ENCODE measurements at regions not wholly inside any gene's neighbourhood (a gene's known extent, or its start where the extent isn't known, plus 50 kb on each side); places are given as distances from the start of the nearest gene placed in this dataset.

GRCh38 chr13:22080832-22081231, 410.0 kb downstream of the FGF9 start:
- Histone ChIP-seq H3K27ac (ENCODE audit: low read depth, low read length) (no peak overlapping the region), H3K27me3 (ENCODE audit: insufficient read depth, low read length) (peaks cover 45% of the 10 kb centered on the region), H3K9me3 (ENCODE audit: insufficient read depth, low read depth, low read length) (no peaks in the 10 kb centered on the region), H3K4me3 (ENCODE audit: low read length) (no peak overlapping the region), H3K4me1 (ENCODE audit: insufficient read depth, low read length) (peaks cover 5% of the 10 kb centered on the region; the same call in 1 of the 2 replicates), H3K36me3 (ENCODE audit: insufficient read depth, low read length) (no peaks in the 10 kb centered on the region), H3K9ac (ENCODE audit: low read depth, low read length) (no peak overlapping the region)
- 62% methylated on average over 2 of the region's 2 CpGs for WGBS

GRCh38 chr13:22081430-22081829, 410.6 kb downstream of the FGF9 start:
- no peaks in the 10 kb centered on the region for H3K36me3 ChIP-seq (ENCODE audit: insufficient read depth, low read length)
- H3K4me3 ChIP-seq (ENCODE audit: low read length): no peak overlapping the region
- no peak overlapping the region for H3K9ac ChIP-seq (ENCODE audit: low read depth, low read length)
- H3K27me3 ChIP-seq (ENCODE audit: insufficient read depth, low read length): peaks cover 45% of the 10 kb centered on the region
- H3K9me3 ChIP-seq (ENCODE audit: insufficient read depth, low read depth, low read length): no peaks in the 10 kb centered on the region
- H3K27ac ChIP-seq (ENCODE audit: low read depth, low read length): no peak overlapping the region
- 83% methylated on average over 5 of the region's 6 CpGs for WGBS
- H3K4me1 ChIP-seq (ENCODE audit: insufficient read depth, low read length): peaks cover 5% of the 10 kb centered on the region; the same call in 1 of the 2 replicates

- Histone ChIP-seq H3K36me3 (ENCODE audit: insufficient read depth, low read length) (no peaks in the 10 kb centered on the region), H3K27ac (ENCODE audit: low read depth, low read length) (no peak overlapping the region), H3K9me3 (ENCODE audit: insufficient read depth, low read depth, low read length) (no peaks in the 10 kb centered on the region), H3K4me3 (ENCODE audit: low read length) (no peak overlapping the region), H3K9ac (ENCODE audit: low read depth, low read length) (no peak overlapping the region), H3K4me1 (ENCODE audit: insufficient read depth, low read length) (peaks cover 5% of the 10 kb centered on the region; the same call in 1 of the 2 replicates), H3K27me3 (ENCODE audit: insufficient read depth, low read length) (peaks cover 45% of the 10 kb centered on the region)
- 88% methylated on average over 2 of the region's 2 CpGs for WGBS
Measured at GRCh38 chr13:22082030-22082429, 411.2 kb downstream of the FGF9 start.

- 66% methylated on average over 2 of the region's 2 CpGs for WGBS
- Histone ChIP-seq H3K27ac (ENCODE audit: low read depth, low read length) (no peak overlapping the region), H3K9me3 (ENCODE audit: insufficient read depth, low read depth, low read length) (no peaks in the 10 kb centered on the region), H3K9ac (ENCODE audit: low read depth, low read length) (no peak overlapping the region), H3K4me1 (ENCODE audit: insufficient read depth, low read length) (peaks cover 5% of the 10 kb centered on the region; the same call in 1 of the 2 replicates), H3K27me3 (ENCODE audit: insufficient read depth, low read length) (peaks cover 45% of the 10 kb centered on the region), H3K4me3 (ENCODE audit: low read length) (no peak overlapping the region), H3K36me3 (ENCODE audit: insufficient read depth, low read length) (no peaks in the 10 kb centered on the region)
Measured at GRCh38 chr13:22082437-22083100, 411.7 kb downstream of the FGF9 start.

GRCh38 chr13:22085001-22085400, 414.1 kb downstream of the FGF9 start:
- Histone ChIP-seq H3K27me3 (ENCODE audit: insufficient read depth, low read length) (peaks cover 28% of the 10 kb centered on the region), H3K4me1 (ENCODE audit: insufficient read depth, low read length) (peaks cover 5% of the 10 kb centered on the region; the same call in 1 of the 2 replicates), H3K27ac (ENCODE audit: low read depth, low read length) (no peak overlapping the region), H3K9ac (ENCODE audit: low read depth, low read length) (no peak overlapping the region), H3K4me3 (ENCODE audit: low read length) (no peak overlapping the region), H3K9me3 (ENCODE audit: insufficient read depth, low read depth, low read length) (no peaks in the 10 kb centered on the region), H3K36me3 (ENCODE audit: insufficient read depth, low read length) (no peaks in the 10 kb centered on the region)
- WGBS: 100% methylated on average over 1 of the region's 2 CpGs

GRCh38 chr13:22086597-22087330, 415.9 kb downstream of the FGF9 start:
- no peak overlapping the region for H3K4me3 ChIP-seq (ENCODE audit: low read length)
- H3K4me1 ChIP-seq (ENCODE audit: insufficient read depth, low read length): no peaks in the 10 kb centered on the region; the same call in 1 of the 2 replicates
- H3K9ac ChIP-seq (ENCODE audit: low read depth, low read length): no peak overlapping the region
- WGBS: 91% methylated on average over 10 of the region's 10 CpGs
- peaks cover 12% of the 10 kb centered on the region for H3K27me3 ChIP-seq (ENCODE audit: insufficient read depth, low read length)
- H3K9me3 ChIP-seq (ENCODE audit: insufficient read depth, low read depth, low read length): no peaks in the 10 kb centered on the region
- H3K27ac ChIP-seq (ENCODE audit: low read depth, low read length): no peak overlapping the region
- H3K36me3 ChIP-seq (ENCODE audit: insufficient read depth, low read length): no peaks in the 10 kb centered on the region

GRCh38 chr13:22090106-22090505, 419.2 kb downstream of the FGF9 start:
- 0 out of 2 replicates have a peak, but pooled peaks cover under 1% of the 10 kb centered on the region for H3K9me3 ChIP-seq (ENCODE audit: insufficient read depth, low read depth, low read length)
- H3K4me3 ChIP-seq (ENCODE audit: low read length): no peak overlapping the region
- no peaks in the 10 kb centered on the region for H3K36me3 ChIP-seq (ENCODE audit: insufficient read depth, low read length)
- H3K9ac ChIP-seq (ENCODE audit: low read depth, low read length): no peak overlapping the region
- no peak overlapping the region for H3K27ac ChIP-seq (ENCODE audit: low read depth, low read length)
- H3K27me3 ChIP-seq (ENCODE audit: insufficient read depth, low read length): no peaks in the 10 kb centered on the region
- no peaks in the 10 kb centered on the region for H3K4me1 ChIP-seq (ENCODE audit: insufficient read depth, low read length)
- WGBS: 87% methylated on average over 3 of the region's 4 CpGs

GRCh38 chr13:22091222-22091970, 420.5 kb downstream of the FGF9 start:
- Histone ChIP-seq H3K9me3 (ENCODE audit: insufficient read depth, low read depth, low read length) (0 out of 2 replicates have a peak, but pooled peaks cover 4% of the 10 kb centered on the region), H3K9ac (ENCODE audit: low read depth, low read length) (no peak overlapping the region), H3K27ac (ENCODE audit: low read depth, low read length) (no peak overlapping the region), H3K4me1 (ENCODE audit: insufficient read depth, low read length) (no peaks in the 10 kb centered on the region), H3K36me3 (ENCODE audit: insufficient read depth, low read length) (no peaks in the 10 kb centered on the region), H3K4me3 (ENCODE audit: low read length) (no peak overlapping the region), H3K27me3 (ENCODE audit: insufficient read depth, low read length) (no peaks in the 10 kb centered on the region)
- WGBS: 93% methylated on average over 9 of the region's 10 CpGs

- WGBS: 85% methylated on average over 4 of the region's 6 CpGs
- H3K9ac ChIP-seq (ENCODE audit: low read depth, low read length): no peak overlapping the region
- no peaks in the 10 kb centered on the region for H3K4me1 ChIP-seq (ENCODE audit: insufficient read depth, low read length)
- 0 out of 2 replicates have a peak, but pooled peaks cover 4% of the 10 kb centered on the region for H3K9me3 ChIP-seq (ENCODE audit: insufficient read depth, low read depth, low read length)
- H3K4me3 ChIP-seq (ENCODE audit: low read length): no peak overlapping the region
- H3K36me3 ChIP-seq (ENCODE audit: insufficient read depth, low read length): no peaks in the 10 kb centered on the region
- no peaks in the 10 kb centered on the region for H3K27me3 ChIP-seq (ENCODE audit: insufficient read depth, low read length)
- H3K27ac ChIP-seq (ENCODE audit: low read depth, low read length): no peak overlapping the region
Measured at GRCh38 chr13:22091971-22092300, 421.1 kb downstream of the FGF9 start.

- Histone ChIP-seq H3K27ac (ENCODE audit: low read depth, low read length) (no peak overlapping the region), H3K36me3 (ENCODE audit: insufficient read depth, low read length) (no peaks in the 10 kb centered on the region), H3K9ac (ENCODE audit: low read depth, low read length) (no peak overlapping the region), H3K4me1 (ENCODE audit: insufficient read depth, low read length) (no peaks in the 10 kb centered on the region), H3K27me3 (ENCODE audit: insufficient read depth, low read length) (no peaks in the 10 kb centered on the region), H3K4me3 (ENCODE audit: low read length) (no peak overlapping the region), H3K9me3 (ENCODE audit: insufficient read depth, low read depth, low read length) (0 out of 2 replicates have a peak, but pooled peaks cover 4% of the 10 kb centered on the region)
- WGBS: 93% methylated on average over 5 of the region's 5 CpGs
Measured at GRCh38 chr13:22092791-22093560, 422.1 kb downstream of the FGF9 start.
